ENCODE measurements at regions not wholly inside any gene's neighbourhood (a gene's known extent, or its start where the extent isn't known, plus 50 kb on each side); places are given as distances from the start of the nearest gene placed in this dataset.

- Mint-ChIP-seq H3K4me1 (ENCODE audit: low read depth) (no peaks in the 10 kb centered on the region), H3K9me3 (ENCODE audit: low read depth) (peaks cover 10% of the 10 kb centered on the region), H3K4me3 (ENCODE audit: unreplicated experiment) (no peak overlapping the region), H3K27ac (ENCODE audit: unreplicated experiment) (no peak overlapping the region), H3K36me3 (ENCODE audit: low read depth) (no peaks in the 10 kb centered on the region), H3K27me3 (ENCODE audit: low read depth) (no peaks in the 10 kb centered on the region)
- TF ChIP-seq CTCF (IDR thresholded peaks at IDR 0.05): no peak
- DNase-seq (ENCODE audit: low spot score): no peak
Measured at GRCh38 chr13:104823709-104824108, 1711.8 kb downstream of the EFNB2 start.

GRCh38 chr13:104823071-104823470 lies 1712.4 kb downstream of the EFNB2 start:
- no peaks in the 10 kb centered on the region for H3K4me1 Mint-ChIP-seq (ENCODE audit: low read depth)
- H3K36me3 Mint-ChIP-seq (ENCODE audit: low read depth): no peaks in the 10 kb centered on the region
- peaks cover 10% of the 10 kb centered on the region for H3K9me3 Mint-ChIP-seq (ENCODE audit: low read depth)
- no peak overlapping the region for H3K4me3 Mint-ChIP-seq (ENCODE audit: unreplicated experiment)
- no peak overlapping the region for H3K27ac Mint-ChIP-seq (ENCODE audit: unreplicated experiment)
- H3K27me3 Mint-ChIP-seq (ENCODE audit: low read depth): no peaks in the 10 kb centered on the region
- DNase-seq (ENCODE audit: low spot score): no peak
- TF ChIP-seq CTCF (IDR thresholded peaks at IDR 0.05): no peak

- no peak overlapping the region for H3K27ac Mint-ChIP-seq (ENCODE audit: unreplicated experiment)
- no peak overlapping the region for H3K4me3 Mint-ChIP-seq (ENCODE audit: unreplicated experiment)
- TF ChIP-seq CTCF (IDR thresholded peaks at IDR 0.05): no peak
- DNase-seq (ENCODE audit: low spot score): no peak
- no peaks in the 10 kb centered on the region for H3K9me3 Mint-ChIP-seq (ENCODE audit: low read depth)
- H3K36me3 Mint-ChIP-seq (ENCODE audit: low read depth): peaks cover 2% of the 10 kb centered on the region
- peaks cover 11% of the 10 kb centered on the region for H3K4me1 Mint-ChIP-seq (ENCODE audit: low read depth)
- H3K27me3 Mint-ChIP-seq (ENCODE audit: low read depth): no peaks in the 10 kb centered on the region
Measured at GRCh38 chr13:104817271-104817670, 1718.2 kb downstream of the EFNB2 start.

GRCh38 chr13:104816726-104817125 lies 1718.7 kb downstream of the EFNB2 start:
- peaks cover 2% of the 10 kb centered on the region for H3K36me3 Mint-ChIP-seq (ENCODE audit: low read depth)
- peaks cover 11% of the 10 kb centered on the region for H3K4me1 Mint-ChIP-seq (ENCODE audit: low read depth)
- DNase-seq (ENCODE audit: low spot score): no peak
- no peak for TF ChIP-seq CTCF (IDR thresholded peaks at IDR 0.05)
- H3K27ac Mint-ChIP-seq (ENCODE audit: unreplicated experiment): no peak overlapping the region
- H3K27me3 Mint-ChIP-seq (ENCODE audit: low read depth): no peaks in the 10 kb centered on the region
- H3K4me3 Mint-ChIP-seq (ENCODE audit: unreplicated experiment): no peak overlapping the region
- H3K9me3 Mint-ChIP-seq (ENCODE audit: low read depth): no peaks in the 10 kb centered on the region

- peaks cover 2% of the 10 kb centered on the region for H3K36me3 Mint-ChIP-seq (ENCODE audit: low read depth)
- no peaks in the 10 kb centered on the region for H3K4me1 Mint-ChIP-seq (ENCODE audit: low read depth)
- no peak for TF ChIP-seq CTCF (IDR thresholded peaks at IDR 0.05)
- no peak overlapping the region for H3K27ac Mint-ChIP-seq (ENCODE audit: unreplicated experiment)
- H3K27me3 Mint-ChIP-seq (ENCODE audit: low read depth): no peaks in the 10 kb centered on the region
- no peak for DNase-seq (ENCODE audit: low spot score)
- H3K9me3 Mint-ChIP-seq (ENCODE audit: low read depth): no peaks in the 10 kb centered on the region
- no peak overlapping the region for H3K4me3 Mint-ChIP-seq (ENCODE audit: unreplicated experiment)
Measured at GRCh38 chr13:104810242-104810641, 1725.2 kb downstream of the EFNB2 start.

All from chondrocyte (in vitro differentiated cells).